ENCODE measurements at regions not wholly inside any gene's neighbourhood (a gene's known extent, or its start where the extent isn't known, plus 50 kb on each side); places are given as distances from the start of the nearest gene placed in this dataset.

GRCh38 chr6:10217111-10217510 is 197.8 kb downstream of the TFAP2A start:
- TF ChIP-seq POLR2A (IDR thresholded peaks at IDR 0.05) (no peak), POLR2AphosphoS5 (IDR thresholded peaks at IDR 0.05) (no peak)

Data from spleen (tissue), 3 donors.